NCI-H345 (cell line): ENCODE measurements at regions not wholly inside any gene's neighbourhood (a gene's known extent, or its start where the extent isn't known, plus 50 kb on each side); places are given as distances from the start of the nearest gene placed in this dataset.
"Not testable (repeated sequence)": the region's sequence is repeated elsewhere in the genome, so short reads cannot be mapped to it uniquely, and the experiment has no call there.

Source experiments
- DNase-seq: peaks from one replicate; lab custom pipeline; 2025; lab: John Stamatoyannopoulos, UW

GRCh38 chr16:60392380-60392779 lies 1643.9 kb downstream of the CDH8 start:
- DNase-seq: no peak

GRCh38 chr16:60371591-60371990 lies 1637.5 kb upstream of the GOT2 start:
- no peak for DNase-seq

GRCh38 chr16:60367739-60368138 lies 1633.6 kb upstream of the GOT2 start:
- no peak for DNase-seq

- DNase-seq: no peak
Observed at GRCh38 chr16:60363566-60363965, 1629.5 kb upstream of the GOT2 start.

GRCh38 chr16:60359866-60360265 lies 1625.8 kb upstream of the GOT2 start:
- DNase-seq: not testable (repeated sequence)

GRCh38 chr16:60359412-60359811 lies 1625.3 kb upstream of the GOT2 start:
- DNase-seq: not testable (repeated sequence)

GRCh38 chr16:60357876-60358522 lies 1623.9 kb upstream of the GOT2 start:
- not testable (repeated sequence) for DNase-seq

- DNase-seq: no peak
Observed at GRCh38 chr16:60346256-60346655, 1612.1 kb upstream of the GOT2 start.

- no peak for DNase-seq
Observed at GRCh38 chr16:60337671-60338070, 1603.6 kb upstream of the GOT2 start.

- DNase-seq: no peak
Observed at GRCh38 chr16:60331168-60331567, 1597.1 kb upstream of the GOT2 start.

GRCh38 chr16:60329108-60329507 lies 1595.0 kb upstream of the GOT2 start:
- DNase-seq: no peak

- no peak for DNase-seq
Observed at GRCh38 chr16:60328152-60328551, 1594.0 kb upstream of the GOT2 start.

- DNase-seq: no peak
Observed at GRCh38 chr16:60318486-60318885, 1584.4 kb upstream of the GOT2 start.

- no peak for DNase-seq
Observed at GRCh38 chr16:60310846-60311445, 1576.8 kb upstream of the GOT2 start.

- DNase-seq: no peak
Observed at GRCh38 chr16:60304720-60305119, 1570.6 kb upstream of the GOT2 start.

GRCh38 chr16:60304066-60304465 lies 1570.0 kb upstream of the GOT2 start:
- DNase-seq: no peak

GRCh38 chr16:60302676-60303075 lies 1568.6 kb upstream of the GOT2 start:
- no peak for DNase-seq

- DNase-seq: no peak
Observed at GRCh38 chr16:60302261-60302660, 1568.1 kb upstream of the GOT2 start.

- DNase-seq: no peak
Observed at GRCh38 chr16:60299241-60299776, 1565.2 kb upstream of the GOT2 start.

GRCh38 chr16:60295451-60295850 lies 1561.3 kb upstream of the GOT2 start:
- no peak for DNase-seq

GRCh38 chr16:60285794-60286193 lies 1551.7 kb upstream of the GOT2 start:
- no peak for DNase-seq

GRCh38 chr16:60279061-60279665 lies 1545.0 kb upstream of the GOT2 start:
- no peak for DNase-seq

- DNase-seq: no peak
Observed at GRCh38 chr16:60274431-60275019, 1540.4 kb upstream of the GOT2 start.
